K562 (cell line): ENCODE measurements at regions not wholly inside any gene's neighbourhood (a gene's known extent, or its start where the extent isn't known, plus 50 kb on each side); places are given as distances from the start of the nearest gene placed in this dataset.

Experiments used
- ATAC-seq: fragments of 200-7000 bp; cut with Tn5 transposase; 3 replicates; pipeline ENCODE4 v1.9.1; 2020; ENCODE audit warnings: moderate library complexity
- BruUV-seq: library from RNA; stranded (reverse); fragments of 400-500 nt; replicated peaks from 2 replicates; lab custom pipeline; 2021; lab: Mats Ljungman, UMichigan
- CTCF ChIA-PET: fragments of 300-600 bp; formaldehyde crosslinking; extraction: SDS; loops from one replicate; lab custom pipeline; 2021; ENCODE audit warnings: low intra/inter-chr PET ratio; lab: Yijun Ruan, JAX
- POLR2A ChIA-PET: fragments of 300-600, 350-650 bp; sonication (Branson Sonifier 250); formaldehyde crosslinking; extraction: SDS; loops from one replicate; lab custom pipeline; 2021; ENCODE audit warnings: antibody characterized with exemption, inconsistent platforms; lab: Yijun Ruan, JAX
- DNase-seq, 4 experiments: peaks; one replicate each; pipeline versions ENCODE4 v3.0.0 to v3.0.0-alpha.2; 2011 to 2018; ENCODE audit warnings: low spot score in 3 of 4, mixed read lengths in 3 of 4; ENCODE audit errors: extremely low read depth in 1 of 4
- FAIRE-seq: peaks from 2 replicates; lab custom pipeline; 2011; peaks lifted over from hg19 to GRCh38; lab: Jason Lieb, UNC
- H2AFZ ChIP-seq: 2 replicates; pipeline ENCODE4 v1.6.0; 2011; ENCODE audit warnings: low read depth, low read length, control low read depth, inconsistent platforms
- H3K27ac ChIP-seq: fragments of 200-600 bp; 3 replicates; pipeline ENCODE4 v1.8.0; 2011; ENCODE audit warnings: low read depth, mild to moderate bottlenecking, control low read depth, inconsistent platforms, low read length, moderate library complexity, mixed read lengths; ENCODE audit errors: extremely low read depth
- H3K27me3 ChIP-seq, 2 experiments: fragments of 300-600 bp in 1 of 2; 2 replicates in 1 of 2; 3 replicates in 1 of 2; pipeline versions ENCODE4 v1.6.0 to v1.8.0; 2011; ENCODE audit warnings: inconsistent platforms in 2 of 2, low read length in 2 of 2, mild to moderate bottlenecking in 1 of 2, mixed read lengths in 1 of 2, moderate library complexity in 1 of 2; ENCODE audit not compliant: control insufficient read depth in 2 of 2, insufficient read depth in 2 of 2
- H3K36me3 ChIP-seq: fragments of 300-600 bp; 3 replicates; pipeline ENCODE4 v1.8.0; 2011; ENCODE audit warnings: mild to moderate bottlenecking, low read length, inconsistent platforms; ENCODE audit not compliant: control insufficient read depth, insufficient read depth
- H3K4me1 ChIP-seq, 2 experiments: fragments of 200-600 bp in 1 of 2; replicated peaks in 1 of 2; 2 replicates in 1 of 2; 3 replicates in 1 of 2; pipeline versions ENCODE4 v1.5.1 to v1.8.0; 2011; ENCODE audit warnings: inconsistent platforms in 2 of 2, low read length in 2 of 2, mild to moderate bottlenecking in 1 of 2, mixed read lengths in 1 of 2, moderate library complexity in 1 of 2; ENCODE audit not compliant: control insufficient read depth in 2 of 2, insufficient read depth in 2 of 2
- H3K4me2 ChIP-seq: 2 replicates; pipeline ENCODE4 v1.6.1; 2011; ENCODE audit warnings: low read length, control low read depth, inconsistent platforms, mixed read lengths; ENCODE audit not compliant: insufficient read depth
- H3K4me3 ChIP-seq: fragments of 200-600 bp; sonication (generic), shearing (Covaris generic); 2 replicates; pipeline ENCODE4 v1.5.1; 2016; ENCODE audit warnings: control low read depth, inconsistent platforms
- H3K79me2 ChIP-seq: fragments of 200-600 bp; 3 replicates; pipeline ENCODE4 v1.8.0; 2011; ENCODE audit warnings: low read length, inconsistent platforms; ENCODE audit not compliant: control insufficient read depth, insufficient read depth
- H3K9ac ChIP-seq, 2 experiments: 2 replicates each; pipeline versions ENCODE4 v1.6.0 to v1.6.1; 2011; ENCODE audit warnings: low read depth in 2 of 2, low read length in 2 of 2, control low read depth in 1 of 2, inconsistent platforms in 1 of 2, mild to moderate bottlenecking in 1 of 2, mixed read lengths in 1 of 2; ENCODE audit not compliant: insufficient read depth in 1 of 2
- H3K9me1 ChIP-seq: one replicate; pipeline ENCODE4 v1.6.0; 2011; ENCODE audit warnings: inconsistent platforms, mild to moderate bottlenecking, low read length, moderate library complexity; ENCODE audit not compliant: control insufficient read depth, insufficient read depth
- H3K9me3 ChIP-seq: replicated peaks from 2 replicates; pipeline ENCODE4 v1.5.1; 2011; ENCODE audit warnings: low read depth, low read length, inconsistent platforms; ENCODE audit not compliant: control insufficient read depth, insufficient read depth
- H4K20me1 ChIP-seq: replicated peaks from 2 replicates; pipeline ENCODE4 v1.6.1; 2011; ENCODE audit warnings: low read length, inconsistent platforms, mixed read lengths; ENCODE audit not compliant: control insufficient read depth, insufficient read depth
- ELF4 ChIP-seq: fragments of 450-650 bp; formaldehyde crosslinking; IDR thresholded peaks from 2 replicates; pipeline ENCODE4 v1.4.0; 2022; ENCODE audit warnings: missing genetic modification characterization
- MAZ ChIP-seq, 2 experiments: fragments of 450-650 bp in 1 of 2; sonication (generic) in 1 of 2; formaldehyde crosslinking; IDR thresholded peaks in 1 of 2; conservative IDR thresholded peaks in 1 of 2; 2 replicates each; pipeline versions ENCODE4 v1.4.0 to v1.5.0; 2020; ENCODE audit warnings: mild to moderate bottlenecking in 1 of 2, missing genetic modification reagents in 1 of 2
- SIN3B ChIP-seq: fragments of 450-650 bp; IDR thresholded peaks from 2 replicates; pipeline ENCODE4 v1.6.1; 2017; ENCODE audit warnings: low read depth, mild to moderate bottlenecking, moderate library complexity
- TEAD4 ChIP-seq, 2 experiments: sonication (generic) in 1 of 2; formaldehyde crosslinking in 1 of 2; IDR thresholded peaks; 2 replicates each; pipeline versions ENCODE4 v1.6.1 to v1.8.0; 2012 to 2022; ENCODE audit warnings: borderline replicate concordance in 1 of 2, inconsistent platforms in 1 of 2, low read length in 1 of 2, mild to moderate bottlenecking in 1 of 2, missing genetic modification reagents in 1 of 2
- WGBS: fragments of 100-300 bp; shearing (Covaris generic); methylation state at CpG from one replicate; pipeline ENCODE4 v1.1.6; 2016; ENCODE audit warnings: low coverage, mixed read lengths; ENCODE audit not compliant: insufficient coverage; ENCODE audit errors: missing lambda C conversion rate; 5-methylcytosine and 5-hydroxymethylcytosine counted together
- in situ Hi-C: fragments of 300-500 bp; cut with MboI; formaldehyde crosslinking; loops from 4 replicates; pipeline ENCODE4 v1.15.0; 2018; ENCODE audit warnings: inconsistent platforms, mixed read lengths
- intact Hi-C: fragments of 100-400 bp; cut with micrococcal nuclease; formaldehyde crosslinking; loops from 2 replicates; pipeline ENCODE4 v1.14.2; 2022
- TF ChIP-seq, protein P1 (sequence below): fragments of 450-650 bp; formaldehyde crosslinking; IDR thresholded peaks from 2 replicates; pipeline ENCODE4 v1.4.0; 2020; ENCODE audit warnings: mild to moderate bottlenecking

- no peak overlapping the region for H3K27ac ChIP-seq
- 0% methylated on average over 2 of the region's 2 CpGs for WGBS
- no peaks in the 10 kb centered on the region for H3K9me1 ChIP-seq
- no peaks in the 10 kb centered on the region for H3K36me3 ChIP-seq
- H3K4me2 ChIP-seq, result no peak overlapping the region
- DNase-seq, result no peak
- H3K9me3 ChIP-seq, result no peaks in the 10 kb centered on the region; the same call in 1 of the 2 replicates
- no peak for TF ChIP-seq ELF4 (CRISPR knock-in tag)
- TF ChIP-seq MAZ (CRISPR knock-in tag; conservative IDR thresholded peaks at IDR 0.05 in 1 of 2, IDR thresholded peaks at IDR 0.05 in 1 of 2), result no peak
- no peak for TF ChIP-seq TEAD4 (IDR thresholded peaks at IDR 0.05; ENCODE audit: low read length)
- no peak for TF ChIP-seq TEAD4 (CRISPR knock-in tag; IDR thresholded peaks at IDR 0.05; ENCODE audit: borderline replicate concordance)
- POLR2A ChIA-PET, result no interaction called here
- no peak for ATAC-seq
- H3K27me3 ChIP-seq, result no peaks in the 10 kb centered on the region
- CTCF ChIA-PET, result no interaction called here
- intact Hi-C loops, result no loop called here
- no TSS peak for BruUV-seq
- no peaks in the 10 kb centered on the region for H3K79me2 ChIP-seq
- in situ Hi-C loops, result no loop called here
- no peaks in the 10 kb centered on the region for H4K20me1 ChIP-seq
- no peak overlapping the region for H3K9ac ChIP-seq
- no peak overlapping the region for H2AFZ ChIP-seq
- H3K4me1 ChIP-seq, result no peaks in the 10 kb centered on the region
- no peak for FAIRE-seq
- H3K4me3 ChIP-seq, result no peak overlapping the region
Observed at GRCh38 chr15:53834214-53834613, 74.8 kb upstream of the WDR72 start.

DNA sequence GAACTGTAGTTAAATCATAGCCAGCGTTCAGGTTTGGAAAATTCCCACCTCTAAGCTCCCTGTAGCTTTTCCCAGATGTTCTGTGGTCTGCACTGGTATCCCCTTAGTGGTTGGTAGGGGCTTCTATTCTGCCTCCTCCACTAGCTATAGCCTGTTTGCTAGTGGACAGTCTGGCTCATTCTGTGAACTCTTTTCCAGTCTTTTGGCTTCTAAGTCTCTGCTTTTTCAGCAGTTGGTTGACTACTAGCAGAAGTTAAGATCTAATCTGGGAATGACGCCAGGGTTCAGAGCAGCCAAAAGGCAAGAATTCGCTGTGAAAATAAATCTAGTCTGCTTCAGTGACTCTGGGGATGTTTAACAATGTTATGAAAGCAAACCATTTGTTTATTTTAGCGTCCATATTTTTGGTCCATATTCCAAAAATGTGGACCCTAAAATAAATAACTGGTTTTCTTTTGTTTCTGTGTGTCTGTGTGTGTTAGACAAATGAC is 73.7 kb upstream of the WDR72 start:
- WGBS, result 0% methylated on average over 4 of the region's 4 CpGs
- ChIA-PET CTCF (no interaction called here), POLR2A (no interaction called here)

More for the DNA sequence above, 73.7 kb upstream of the WDR72 start:
- no peak for TF ChIP-seq SIN3B
- TF ChIP-seq, protein P1, sequence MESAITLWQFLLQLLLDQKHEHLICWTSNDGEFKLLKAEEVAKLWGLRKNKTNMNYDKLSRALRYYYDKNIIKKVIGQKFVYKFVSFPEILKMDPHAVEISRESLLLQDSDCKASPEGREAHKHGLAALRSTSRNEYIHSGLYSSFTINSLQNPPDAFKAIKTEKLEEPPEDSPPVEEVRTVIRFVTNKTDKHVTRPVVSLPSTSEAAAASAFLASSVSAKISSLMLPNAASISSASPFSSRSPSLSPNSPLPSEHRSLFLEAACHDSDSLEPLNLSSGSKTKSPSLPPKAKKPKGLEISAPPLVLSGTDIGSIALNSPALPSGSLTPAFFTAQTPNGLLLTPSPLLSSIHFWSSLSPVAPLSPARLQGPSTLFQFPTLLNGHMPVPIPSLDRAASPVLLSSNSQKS (CRISPR knock-in tag), result no peak
- TF ChIP-seq, all 486 proteins: peak for 0
- Histone ChIP-seq H3K9ac (no peak overlapping the region), H3K27me3 (no peaks in the 10 kb centered on the region), H3K9me1 (no peaks in the 10 kb centered on the region), H3K79me2 (no peaks in the 10 kb centered on the region), H4K20me1 (no peaks in the 10 kb centered on the region), H2AFZ (no peak overlapping the region), H3K27ac (no peak overlapping the region), H3K4me3 (no peak overlapping the region), H3K9me3 (peaks cover 4% of the 10 kb centered on the region; the same call in 1 of the 2 replicates), H3K4me1 (no peaks in the 10 kb centered on the region), H3K4me2 (no peak overlapping the region), H3K36me3 (no peaks in the 10 kb centered on the region)
- intact Hi-C loops (no loop called here), in situ Hi-C loops (no loop called here)
- FAIRE-seq (no peak), ATAC-seq (no peak), DNase-seq (no peak)
- BruUV-seq, result no TSS peak
